Smooth muscle cell (in vitro differentiated cells): ENCODE measurements at regions not wholly inside any gene's neighbourhood (a gene's known extent, or its start where the extent isn't known, plus 50 kb on each side); places are given as distances from the start of the nearest gene placed in this dataset.
A peak's percentile ranks its signal among the peaks of the same experiment; 100 is the strongest.

Experiments used
- DNase-seq: peaks from one replicate; lab custom pipeline; 2025; ENCODE audit not compliant: unreplicated experiment; lab: John Stamatoyannopoulos, UW
- H2AFZ ChIP-seq: fragments of 200-600 bp; sonication (generic); 2 replicates; pipeline ENCODE4 v1.6.0; 2016; ENCODE audit warnings: antibody characterized with exemption, low read depth, mild to moderate bottlenecking
- H3F3A ChIP-seq: fragments of 200-600 bp; sonication (generic); 2 replicates; pipeline ENCODE4 v1.6.0; 2017; ENCODE audit warnings: antibody characterized with exemption, low read depth
- H3K27ac ChIP-seq: fragments of 200-600 bp; sonication (generic); 2 replicates; pipeline ENCODE4 v1.5.1; 2016; ENCODE audit warnings: low read depth, mild to moderate bottlenecking
- H3K27me3 ChIP-seq: fragments of 200-600 bp; sonication (generic); 2 replicates; pipeline ENCODE4 v1.6.1; 2016; ENCODE audit warnings: low read depth, mild to moderate bottlenecking
- H3K36me3 ChIP-seq: fragments of 200-600 bp; sonication (generic); 2 replicates; pipeline ENCODE4 v1.5.1; 2016; ENCODE audit warnings: low read depth
- H3K4me1 ChIP-seq: fragments of 200-600 bp; sonication (generic); 2 replicates; pipeline ENCODE4 v1.5.1; 2016; ENCODE audit warnings: low read depth
- H3K4me2 ChIP-seq: fragments of 200-600 bp; sonication (generic); 2 replicates; pipeline ENCODE4 v1.6.0; 2016; ENCODE audit warnings: mild to moderate bottlenecking
- H3K4me3 ChIP-seq: fragments of 200-600 bp; sonication (generic); 2 replicates; pipeline ENCODE4 v1.5.1; 2016; ENCODE audit warnings: mild to moderate bottlenecking
- H3K79me2 ChIP-seq: fragments of 200-600 bp; sonication (generic); 2 replicates; pipeline ENCODE4 v1.6.0; 2016; ENCODE audit warnings: low read depth, mild to moderate bottlenecking
- H3K9ac ChIP-seq: fragments of 200-600 bp; sonication (generic); 2 replicates; pipeline ENCODE4 v1.6.0; 2016; ENCODE audit warnings: low read depth
- H3K9me3 ChIP-seq: fragments of 200-600 bp; sonication (generic); replicated peaks from 2 replicates; pipeline ENCODE4 v1.5.1; 2016; ENCODE audit warnings: low read depth
- H4K20me1 ChIP-seq: fragments of 200-600 bp; sonication (generic); 2 replicates; pipeline ENCODE4 v1.6.0; 2016; ENCODE audit warnings: low read depth
- WGBS: methylation state at CpG from one replicate; pipeline ENCODE4 v1.1.7; 2016; ENCODE audit warnings: low lambda C conversion rate; 5-methylcytosine and 5-hydroxymethylcytosine counted together
- TF ChIP-seq, protein P1 (sequence below): fragments of 200-600 bp; sonication (generic); IDR thresholded peaks from 2 replicates; pipeline ENCODE4 v1.5.1; 2017; ENCODE audit warnings: borderline replicate concordance, mild to moderate bottlenecking, antibody characterized with exemption; ENCODE audit not compliant: insufficient read depth, poor library complexity, severe bottlenecking

- no peaks in the 10 kb centered on the region for H3K79me2 ChIP-seq
- H3F3A ChIP-seq = no peaks in the 10 kb centered on the region
- WGBS = 96% methylated on average over 15 of the region's 15 CpGs
- H3K9me3 ChIP-seq = no peaks in the 10 kb centered on the region
- no peaks in the 10 kb centered on the region for H3K36me3 ChIP-seq
- H3K27me3 ChIP-seq = no peaks in the 10 kb centered on the region
- no peak overlapping the region for H2AFZ ChIP-seq
- no peak overlapping the region for H3K4me3 ChIP-seq
- H3K27ac ChIP-seq = peak overlapping the region; percentile 36
- no peak for DNase-seq
- H3K4me1 ChIP-seq = no peaks in the 10 kb centered on the region
- no peaks in the 10 kb centered on the region for H4K20me1 ChIP-seq
- H3K9ac ChIP-seq = peak overlapping the region; percentile 17
- TF ChIP-seq, protein P1, sequence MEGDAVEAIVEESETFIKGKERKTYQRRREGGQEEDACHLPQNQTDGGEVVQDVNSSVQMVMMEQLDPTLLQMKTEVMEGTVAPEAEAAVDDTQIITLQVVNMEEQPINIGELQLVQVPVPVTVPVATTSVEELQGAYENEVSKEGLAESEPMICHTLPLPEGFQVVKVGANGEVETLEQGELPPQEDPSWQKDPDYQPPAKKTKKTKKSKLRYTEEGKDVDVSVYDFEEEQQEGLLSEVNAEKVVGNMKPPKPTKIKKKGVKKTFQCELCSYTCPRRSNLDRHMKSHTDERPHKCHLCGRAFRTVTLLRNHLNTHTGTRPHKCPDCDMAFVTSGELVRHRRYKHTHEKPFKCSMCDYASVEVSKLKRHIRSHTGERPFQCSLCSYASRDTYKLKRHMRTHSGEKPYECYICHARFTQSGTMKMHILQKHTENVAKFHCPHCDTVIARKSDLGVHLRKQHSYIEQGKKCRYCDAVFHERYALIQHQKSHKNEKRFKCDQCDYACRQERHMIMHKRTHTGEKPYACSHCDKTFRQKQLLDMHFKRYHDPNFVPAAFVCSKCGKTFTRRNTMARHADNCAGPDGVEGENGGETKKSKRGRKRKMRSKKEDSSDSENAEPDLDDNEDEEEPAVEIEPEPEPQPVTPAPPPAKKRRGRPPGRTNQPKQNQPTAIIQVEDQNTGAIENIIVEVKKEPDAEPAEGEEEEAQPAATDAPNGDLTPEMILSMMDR = no peak
- no peak overlapping the region for H3K4me2 ChIP-seq
These were observed 64.7 kb upstream of the ASAP2 start for GRCh38 chr2:9141706-9142460.

GRCh38 chr2:9141091-9141667 is 65.4 kb upstream of the ASAP2 start:
- H3K9ac ChIP-seq = peak overlapping the region; percentile 17
- no peaks in the 10 kb centered on the region for H3K9me3 ChIP-seq
- no peaks in the 10 kb centered on the region for H3K79me2 ChIP-seq
- no peaks in the 10 kb centered on the region for H3K27me3 ChIP-seq
- TF ChIP-seq, protein P1 = no peak
- no peaks in the 10 kb centered on the region for H4K20me1 ChIP-seq
- H3K36me3 ChIP-seq = no peaks in the 10 kb centered on the region
- no peak for DNase-seq
- no peaks in the 10 kb centered on the region for H3F3A ChIP-seq
- peak overlapping the region; percentile 51 for H3K27ac ChIP-seq
- H3K4me3 ChIP-seq = no peak overlapping the region
- H3K4me1 ChIP-seq = no peaks in the 10 kb centered on the region
- 69% methylated on average over 6 of the region's 6 CpGs for WGBS
- no peak overlapping the region for H3K4me2 ChIP-seq
- no peak overlapping the region for H2AFZ ChIP-seq

- TF ChIP-seq, protein P1 = no peak
- Histone ChIP-seq H3K9me3 (no peaks in the 10 kb centered on the region), H2AFZ (no peak overlapping the region), H3K27me3 (no peaks in the 10 kb centered on the region), H3K4me2 (no peak overlapping the region), H3K79me2 (no peaks in the 10 kb centered on the region), H3K27ac (peak overlapping the region; percentile 51), H3F3A (no peaks in the 10 kb centered on the region), H4K20me1 (no peaks in the 10 kb centered on the region), H3K36me3 (no peaks in the 10 kb centered on the region), H3K4me1 (no peaks in the 10 kb centered on the region), H3K9ac (no peak overlapping the region), H3K4me3 (no peak overlapping the region)
- no peak for DNase-seq
- WGBS = 82% methylated on average over 7 of the region's 7 CpGs
These were observed 66.0 kb upstream of the ASAP2 start for GRCh38 chr2:9140645-9141044.
